Endodermal cell (in vitro differentiated cells): ENCODE measurements at regions not wholly inside any gene's neighbourhood (a gene's known extent, or its start where the extent isn't known, plus 50 kb on each side); places are given as distances from the start of the nearest gene placed in this dataset.

Experiments used
- DNase-seq: peaks from one replicate; pipeline ENCODE4 v3.0.0-alpha.2; 2017
- H3K27ac ChIP-seq: 2 replicates; pipeline ENCODE4 v1.5.1; 2013; ENCODE audit warnings: mild to moderate bottlenecking, low read depth, low read length, moderate library complexity
- H3K27me3 ChIP-seq: 2 replicates; pipeline ENCODE4 v1.6.1; 2013; ENCODE audit warnings: mild to moderate bottlenecking, low read length, moderate library complexity; ENCODE audit not compliant: insufficient read depth, control insufficient read depth, poor library complexity, severe bottlenecking
- H3K36me3 ChIP-seq: 2 replicates; pipeline ENCODE4 v1.7.0; 2013; ENCODE audit warnings: mild to moderate bottlenecking, low read length, moderate library complexity; ENCODE audit not compliant: control insufficient read depth, insufficient read depth
- H3K4me1 ChIP-seq: one replicate; pipeline ENCODE4 v1.7.0; 2013; ENCODE audit warnings: low read length; ENCODE audit not compliant: control insufficient read depth, insufficient read depth
- H3K4me3 ChIP-seq: 2 replicates; pipeline ENCODE4 v1.5.1; 2013; ENCODE audit warnings: mild to moderate bottlenecking, low read length, moderate library complexity
- H3K9ac ChIP-seq: 2 replicates; pipeline ENCODE4 v1.6.1; 2013; ENCODE audit warnings: mild to moderate bottlenecking, low read length, moderate library complexity; ENCODE audit not compliant: poor library complexity, severe bottlenecking; ENCODE audit errors: extremely low read depth
- H3K9me3 ChIP-seq: 2 replicates; pipeline ENCODE4 v1.6.1; 2013; ENCODE audit warnings: mild to moderate bottlenecking, low read length, moderate library complexity; ENCODE audit not compliant: control insufficient read depth
- H3K27ac Mint-ChIP-seq: 2 replicates; pipeline ENCODE4 v1.8.0; 2020; ENCODE audit warnings: mixed read lengths
- H3K27me3 Mint-ChIP-seq: 2 replicates; pipeline ENCODE4 v1.8.0; 2021; ENCODE audit warnings: mild to moderate bottlenecking, mixed read lengths; ENCODE audit not compliant: insufficient read depth
- H3K36me3 Mint-ChIP-seq: 2 replicates; pipeline ENCODE4 v1.8.0; 2020; ENCODE audit warnings: low read depth, mixed read lengths
- H3K4me1 Mint-ChIP-seq: 2 replicates; pipeline ENCODE4 v1.8.0; 2020; ENCODE audit warnings: mixed read lengths
- H3K4me3 Mint-ChIP-seq: 2 replicates; pipeline ENCODE4 v1.8.0; 2020; ENCODE audit warnings: mild to moderate bottlenecking, moderate library complexity, mixed read lengths
- H3K9me3 Mint-ChIP-seq: 2 replicates; pipeline ENCODE4 v1.8.0; 2020; ENCODE audit warnings: mild to moderate bottlenecking, mixed read lengths
- WGBS, 2 experiments: methylation state at CpG; one replicate each; pipeline versions ENCODE4 v1.1.5 to v1.1.7; 2013; ENCODE audit warnings: missing lambda C conversion rate in 2 of 2, mixed read lengths in 1 of 2; ENCODE audit not compliant: insufficient coverage in 1 of 2, insufficient read length in 1 of 2; 5-methylcytosine and 5-hydroxymethylcytosine counted together
- TF ChIP-seq, protein P1 (sequence below): fragments of 200-600 bp; sonication (generic); conservative IDR thresholded peaks from 2 replicates; pipeline ENCODE4 v1.5.0; 2021; ENCODE audit warnings: antibody characterized with exemption, mild to moderate bottlenecking

DNA sequence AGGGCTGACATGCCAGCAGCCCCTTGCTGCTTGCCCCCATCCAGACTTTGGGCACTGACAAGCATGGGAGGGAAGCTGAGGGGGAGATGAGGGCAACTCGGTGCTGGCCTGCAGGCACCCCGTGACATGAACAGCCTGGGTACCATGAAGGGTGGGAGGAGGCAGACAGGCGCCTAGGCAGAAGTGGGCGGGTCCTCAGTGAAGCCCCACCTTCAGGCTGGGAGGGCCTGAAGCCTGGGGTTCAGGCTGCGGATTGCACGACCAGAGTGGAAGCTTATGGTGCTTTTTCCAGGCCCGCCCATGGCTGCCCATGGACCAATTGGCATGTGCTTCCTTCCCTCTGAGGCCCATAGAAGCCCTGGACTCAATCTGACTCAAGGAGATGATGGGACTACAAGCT, 354.1 kb downstream of the GRIA2 start:
- DNase-seq, result no peak
- Histone ChIP-seq H3K27ac (no peak overlapping the region), H3K36me3 (no peaks in the 10 kb centered on the region), H3K9me3 (no peaks in the 10 kb centered on the region), H3K27me3 (no peaks in the 10 kb centered on the region), H3K4me3 (no peak overlapping the region), H3K4me1 (no peaks in the 10 kb centered on the region), H3K9ac (no peak overlapping the region)
- Mint-ChIP-seq H3K4me3 (no peak overlapping the region), H3K36me3 (no peaks in the 10 kb centered on the region), H3K27ac (no peak overlapping the region), H3K9me3 (no peaks in the 10 kb centered on the region), H3K4me1 (peaks cover 2% of the 10 kb centered on the region), H3K27me3 (no peaks in the 10 kb centered on the region)
- TF ChIP-seq, protein P1, sequence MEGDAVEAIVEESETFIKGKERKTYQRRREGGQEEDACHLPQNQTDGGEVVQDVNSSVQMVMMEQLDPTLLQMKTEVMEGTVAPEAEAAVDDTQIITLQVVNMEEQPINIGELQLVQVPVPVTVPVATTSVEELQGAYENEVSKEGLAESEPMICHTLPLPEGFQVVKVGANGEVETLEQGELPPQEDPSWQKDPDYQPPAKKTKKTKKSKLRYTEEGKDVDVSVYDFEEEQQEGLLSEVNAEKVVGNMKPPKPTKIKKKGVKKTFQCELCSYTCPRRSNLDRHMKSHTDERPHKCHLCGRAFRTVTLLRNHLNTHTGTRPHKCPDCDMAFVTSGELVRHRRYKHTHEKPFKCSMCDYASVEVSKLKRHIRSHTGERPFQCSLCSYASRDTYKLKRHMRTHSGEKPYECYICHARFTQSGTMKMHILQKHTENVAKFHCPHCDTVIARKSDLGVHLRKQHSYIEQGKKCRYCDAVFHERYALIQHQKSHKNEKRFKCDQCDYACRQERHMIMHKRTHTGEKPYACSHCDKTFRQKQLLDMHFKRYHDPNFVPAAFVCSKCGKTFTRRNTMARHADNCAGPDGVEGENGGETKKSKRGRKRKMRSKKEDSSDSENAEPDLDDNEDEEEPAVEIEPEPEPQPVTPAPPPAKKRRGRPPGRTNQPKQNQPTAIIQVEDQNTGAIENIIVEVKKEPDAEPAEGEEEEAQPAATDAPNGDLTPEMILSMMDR, result no peak
- 91 to 96% methylated on average over 5 to 7 of the region's 7 CpGs for WGBS, 2 experiments

DNA sequence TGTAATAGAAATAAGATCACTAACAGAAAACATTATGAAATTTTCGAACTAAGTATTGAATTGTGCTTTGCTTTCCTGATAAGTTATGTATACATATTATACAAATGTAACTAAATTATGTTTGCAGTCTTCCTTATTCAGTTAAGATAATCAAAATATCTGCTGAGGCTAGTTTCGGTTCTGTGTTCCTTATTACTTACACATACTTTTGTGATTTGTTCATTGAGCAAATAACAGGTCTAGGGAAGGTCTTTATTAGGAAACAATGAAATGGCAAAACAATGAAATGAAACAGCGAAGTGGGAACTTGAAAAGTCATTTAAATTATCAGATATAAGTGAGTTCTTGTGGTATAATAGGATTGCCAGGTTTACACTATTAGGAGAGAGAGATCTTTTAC, 352.4 kb downstream of the GRIA2 start:
- Mint-ChIP-seq H3K27ac (no peak overlapping the region), H3K9me3 (no peaks in the 10 kb centered on the region), H3K36me3 (no peaks in the 10 kb centered on the region), H3K4me3 (no peak overlapping the region), H3K27me3 (no peaks in the 10 kb centered on the region), H3K4me1 (peaks cover 2% of the 10 kb centered on the region)
- no peak overlapping the region for H3K9ac ChIP-seq
- H3K27ac ChIP-seq, result no peak overlapping the region
- H3K27me3 ChIP-seq, result no peaks in the 10 kb centered on the region
- H3K36me3 ChIP-seq, result no peaks in the 10 kb centered on the region
- H3K4me3 ChIP-seq, result no peak overlapping the region
- no peaks in the 10 kb centered on the region for H3K9me3 ChIP-seq
- DNase-seq, result no peak
- TF ChIP-seq, protein P1, result no peak
- H3K4me1 ChIP-seq, result no peaks in the 10 kb centered on the region
- 92% methylated on average over 1 to 2 of the region's 3 CpGs for WGBS, 2 experiments

DNA sequence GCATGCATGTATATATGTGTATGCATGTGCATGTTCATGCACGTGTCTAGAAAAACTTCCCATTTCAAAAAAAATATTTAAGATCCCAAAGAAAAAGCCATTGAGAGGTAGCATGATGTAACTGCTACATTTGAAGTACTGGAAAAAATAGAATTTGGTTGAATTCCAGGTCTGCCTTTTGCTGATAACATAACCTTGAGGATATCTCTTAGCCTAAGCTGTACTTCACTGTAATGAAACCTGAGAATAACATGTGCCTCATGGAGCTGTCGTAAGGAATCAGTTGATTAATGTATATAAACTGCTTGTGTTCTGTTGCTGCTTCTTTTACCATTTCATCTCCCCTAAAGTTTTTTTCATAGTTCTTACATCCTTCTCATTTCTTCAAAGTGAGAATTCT, 351.8 kb downstream of the GRIA2 start:
- H3K9me3 Mint-ChIP-seq, result no peaks in the 10 kb centered on the region
- Histone ChIP-seq H3K27me3 (no peaks in the 10 kb centered on the region), H3K9ac (no peak overlapping the region), H3K9me3 (no peaks in the 10 kb centered on the region), H3K36me3 (no peaks in the 10 kb centered on the region), H3K4me3 (no peak overlapping the region), H3K4me1 (no peaks in the 10 kb centered on the region), H3K27ac (no peak overlapping the region)
- H3K27ac Mint-ChIP-seq, result no peak overlapping the region
- TF ChIP-seq, protein P1, result no peak
- no peaks in the 10 kb centered on the region for H3K27me3 Mint-ChIP-seq
- DNase-seq, result no peak
- peaks cover 4% of the 10 kb centered on the region for H3K4me1 Mint-ChIP-seq
- H3K4me3 Mint-ChIP-seq, result no peak overlapping the region
- no peaks in the 10 kb centered on the region for H3K36me3 Mint-ChIP-seq
- 86% methylated on average over 2 of the region's 2 CpGs; no CpG with 5 or more reads in 1 of the 2 experiments for WGBS, 2 experiments
